ENCODE measurements at regions not wholly inside any gene's neighbourhood (a gene's known extent, or its start where the extent isn't known, plus 50 kb on each side); places are given as distances from the start of the nearest gene placed in this dataset.

DNA sequence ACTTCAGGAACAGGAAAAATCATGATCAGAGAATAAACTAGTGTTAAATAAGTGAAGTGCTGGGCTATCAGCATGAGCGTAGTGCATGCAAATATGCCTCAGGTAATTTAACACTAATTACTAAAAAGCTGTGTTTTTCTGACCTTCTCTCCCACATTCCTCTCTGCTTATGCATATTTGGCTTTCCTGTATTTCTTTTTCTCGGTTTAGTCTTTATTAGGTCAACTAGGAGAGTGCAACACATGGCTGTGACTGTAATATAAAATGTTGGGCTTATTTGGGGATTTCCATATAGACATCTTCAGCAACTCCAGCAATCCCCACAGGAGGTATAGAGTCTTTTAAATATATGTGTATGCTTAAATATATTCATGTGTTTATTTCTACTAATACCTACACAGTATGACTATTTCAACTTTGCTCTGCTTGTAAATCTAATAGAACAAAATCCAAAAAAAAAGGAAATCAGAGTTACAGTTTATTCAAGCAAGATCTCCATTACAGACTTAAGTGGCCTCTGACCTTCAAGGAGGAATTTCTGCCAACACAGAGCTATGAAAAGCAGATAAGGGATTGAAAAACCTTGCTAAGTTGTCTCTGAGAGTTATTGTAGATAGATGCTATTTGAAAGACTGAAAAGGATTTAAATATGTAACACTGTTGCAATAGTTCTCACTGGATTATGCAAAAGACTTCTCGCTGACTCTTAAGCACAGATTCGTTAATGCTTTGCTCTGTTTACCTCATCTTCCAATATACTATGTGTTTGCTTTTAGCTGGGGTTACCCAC is 359.5 kb upstream of the RGPD4 start:
- no peak for TF ChIP-seq FOXP2 (optimal IDR thresholded peaks at IDR 0.05; ENCODE audit: borderline replicate concordance, extremely low read depth, extremely low read length, insufficient read depth)
- TF ChIP-seq TAF1 (IDR thresholded peaks at IDR 0.05; ENCODE audit: borderline replicate concordance, insufficient read depth, low read length), result no peak
- no peak for TF ChIP-seq SIN3A (IDR thresholded peaks at IDR 0.05; ENCODE audit: borderline replicate concordance, insufficient read depth, low read length)
- no peak for TF ChIP-seq POLR2AphosphoS5 (IDR thresholded peaks at IDR 0.05; ENCODE audit: low read depth, low read length)
- TF ChIP-seq, protein P1, sequence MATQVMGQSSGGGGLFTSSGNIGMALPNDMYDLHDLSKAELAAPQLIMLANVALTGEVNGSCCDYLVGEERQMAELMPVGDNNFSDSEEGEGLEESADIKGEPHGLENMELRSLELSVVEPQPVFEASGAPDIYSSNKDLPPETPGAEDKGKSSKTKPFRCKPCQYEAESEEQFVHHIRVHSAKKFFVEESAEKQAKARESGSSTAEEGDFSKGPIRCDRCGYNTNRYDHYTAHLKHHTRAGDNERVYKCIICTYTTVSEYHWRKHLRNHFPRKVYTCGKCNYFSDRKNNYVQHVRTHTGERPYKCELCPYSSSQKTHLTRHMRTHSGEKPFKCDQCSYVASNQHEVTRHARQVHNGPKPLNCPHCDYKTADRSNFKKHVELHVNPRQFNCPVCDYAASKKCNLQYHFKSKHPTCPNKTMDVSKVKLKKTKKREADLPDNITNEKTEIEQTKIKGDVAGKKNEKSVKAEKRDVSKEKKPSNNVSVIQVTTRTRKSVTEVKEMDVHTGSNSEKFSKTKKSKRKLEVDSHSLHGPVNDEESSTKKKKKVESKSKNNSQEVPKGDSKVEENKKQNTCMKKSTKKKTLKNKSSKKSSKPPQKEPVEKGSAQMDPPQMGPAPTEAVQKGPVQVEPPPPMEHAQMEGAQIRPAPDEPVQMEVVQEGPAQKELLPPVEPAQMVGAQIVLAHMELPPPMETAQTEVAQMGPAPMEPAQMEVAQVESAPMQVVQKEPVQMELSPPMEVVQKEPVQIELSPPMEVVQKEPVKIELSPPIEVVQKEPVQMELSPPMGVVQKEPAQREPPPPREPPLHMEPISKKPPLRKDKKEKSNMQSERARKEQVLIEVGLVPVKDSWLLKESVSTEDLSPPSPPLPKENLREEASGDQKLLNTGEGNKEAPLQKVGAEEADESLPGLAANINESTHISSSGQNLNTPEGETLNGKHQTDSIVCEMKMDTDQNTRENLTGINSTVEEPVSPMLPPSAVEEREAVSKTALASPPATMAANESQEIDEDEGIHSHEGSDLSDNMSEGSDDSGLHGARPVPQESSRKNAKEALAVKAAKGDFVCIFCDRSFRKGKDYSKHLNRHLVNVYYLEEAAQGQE (IDR thresholded peaks at IDR 0.05; ENCODE audit: insufficient read depth in 1 of 2, low read depth in 2 of 2, low read length in 2 of 2), result no peak
